ENCODE measurements at regions not wholly inside any gene's neighbourhood (a gene's known extent, or its start where the extent isn't known, plus 50 kb on each side); places are given as distances from the start of the nearest gene placed in this dataset.
"Not testable (repeated sequence)": the region's sequence is repeated elsewhere in the genome, so short reads cannot be mapped to it uniquely, and the experiment has no call there.

DNA sequence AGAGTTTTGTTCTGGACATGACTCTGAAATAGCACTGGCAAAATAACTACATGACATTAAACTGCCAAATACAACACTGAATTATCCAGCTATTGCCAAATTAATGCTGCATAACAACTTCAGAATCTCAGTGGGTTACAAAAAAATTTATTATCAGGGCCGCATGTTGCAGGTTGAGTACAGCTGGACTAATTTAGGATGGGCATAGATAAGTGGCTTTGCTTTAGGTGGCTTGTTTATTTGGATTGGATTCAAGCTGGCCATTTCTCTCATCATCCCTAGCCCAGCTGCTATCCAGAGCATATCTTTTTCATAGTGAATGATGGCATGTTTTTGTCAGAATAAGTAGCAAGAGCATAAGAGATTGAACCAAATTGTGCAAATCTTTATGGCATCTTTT, 1277.1 kb downstream of the REEP3 start:
- Histone ChIP-seq H3K4me3 (ENCODE audit: low read length) (no peak overlapping the region), H3K4me1 (ENCODE audit: control insufficient read depth, insufficient read depth, low read length) (no peaks in the 10 kb centered on the region), H3K27me3 (ENCODE audit: control insufficient read depth, insufficient read depth, low read length, poor library complexity, severe bottlenecking) (no peaks in the 10 kb centered on the region), H3K27ac (ENCODE audit: low read depth, low read length) (no peak overlapping the region), H3K36me3 (ENCODE audit: control insufficient read depth, insufficient read depth, low read length) (no peaks in the 10 kb centered on the region), H3K9ac (ENCODE audit: extremely low read depth, low read length, poor library complexity, severe bottlenecking) (no peak overlapping the region), H3K9me3 (ENCODE audit: control insufficient read depth, low read length) (no peaks in the 10 kb centered on the region)
- H3K27me3 Mint-ChIP-seq (ENCODE audit: insufficient read depth): no peaks in the 10 kb centered on the region
- DNase-seq: no peak
- no peaks in the 10 kb centered on the region for H3K4me1 Mint-ChIP-seq
- 78% methylated on average over 1 of the region's 1 CpG; no CpG with 5 or more reads in 1 of the 2 experiments for WGBS, 2 experiments (ENCODE audit: insufficient coverage in 1 of 2, insufficient read length in 1 of 2)
- TF ChIP-seq, protein P1, sequence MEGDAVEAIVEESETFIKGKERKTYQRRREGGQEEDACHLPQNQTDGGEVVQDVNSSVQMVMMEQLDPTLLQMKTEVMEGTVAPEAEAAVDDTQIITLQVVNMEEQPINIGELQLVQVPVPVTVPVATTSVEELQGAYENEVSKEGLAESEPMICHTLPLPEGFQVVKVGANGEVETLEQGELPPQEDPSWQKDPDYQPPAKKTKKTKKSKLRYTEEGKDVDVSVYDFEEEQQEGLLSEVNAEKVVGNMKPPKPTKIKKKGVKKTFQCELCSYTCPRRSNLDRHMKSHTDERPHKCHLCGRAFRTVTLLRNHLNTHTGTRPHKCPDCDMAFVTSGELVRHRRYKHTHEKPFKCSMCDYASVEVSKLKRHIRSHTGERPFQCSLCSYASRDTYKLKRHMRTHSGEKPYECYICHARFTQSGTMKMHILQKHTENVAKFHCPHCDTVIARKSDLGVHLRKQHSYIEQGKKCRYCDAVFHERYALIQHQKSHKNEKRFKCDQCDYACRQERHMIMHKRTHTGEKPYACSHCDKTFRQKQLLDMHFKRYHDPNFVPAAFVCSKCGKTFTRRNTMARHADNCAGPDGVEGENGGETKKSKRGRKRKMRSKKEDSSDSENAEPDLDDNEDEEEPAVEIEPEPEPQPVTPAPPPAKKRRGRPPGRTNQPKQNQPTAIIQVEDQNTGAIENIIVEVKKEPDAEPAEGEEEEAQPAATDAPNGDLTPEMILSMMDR (conservative IDR thresholded peaks at IDR 0.05): no peak
- no peaks in the 10 kb centered on the region for H3K9me3 Mint-ChIP-seq
- no peak overlapping the region for H3K27ac Mint-ChIP-seq
- no peak overlapping the region for H3K4me3 Mint-ChIP-seq
- H3K36me3 Mint-ChIP-seq (ENCODE audit: low read depth): no peaks in the 10 kb centered on the region

DNA sequence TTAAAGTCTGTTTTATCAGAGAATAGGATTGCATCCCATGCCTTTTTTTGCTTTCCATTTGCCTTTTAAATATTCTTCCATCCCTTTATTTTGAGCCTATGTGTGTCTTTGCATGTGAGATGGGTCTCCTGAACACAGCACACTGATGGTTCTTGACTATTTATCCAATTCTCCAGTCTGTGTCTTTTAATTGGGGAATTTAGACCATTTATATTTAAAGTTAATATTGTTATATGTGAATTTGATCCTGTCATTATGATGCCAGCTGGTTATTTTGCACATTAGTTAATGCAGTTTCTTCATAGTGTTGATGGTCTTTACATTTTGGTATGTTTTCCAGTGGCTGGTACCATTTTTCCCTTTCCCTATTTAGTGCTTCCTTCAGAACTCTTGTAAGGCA, 1287.0 kb downstream of the REEP3 start:
- not testable (repeated sequence) for H3K27me3 ChIP-seq (ENCODE audit: control insufficient read depth, insufficient read depth, low read length, poor library complexity, severe bottlenecking); H3K36me3 Mint-ChIP-seq (ENCODE audit: low read depth); DNase-seq; H3K27ac ChIP-seq (ENCODE audit: low read depth, low read length); H3K4me3 ChIP-seq (ENCODE audit: low read length); H3K4me3 Mint-ChIP-seq; H3K27me3 Mint-ChIP-seq (ENCODE audit: insufficient read depth); H3K36me3 ChIP-seq (ENCODE audit: control insufficient read depth, insufficient read depth, low read length); H3K4me1 Mint-ChIP-seq; H3K4me1 ChIP-seq (ENCODE audit: control insufficient read depth, insufficient read depth, low read length); H3K9ac ChIP-seq (ENCODE audit: extremely low read depth, low read length, poor library complexity, severe bottlenecking); H3K27ac Mint-ChIP-seq
- peaks cover 17% of the 10 kb centered on the region for H3K9me3 Mint-ChIP-seq
- H3K9me3 ChIP-seq (ENCODE audit: control insufficient read depth, low read length): peaks cover 19% of the 10 kb centered on the region

DNA sequence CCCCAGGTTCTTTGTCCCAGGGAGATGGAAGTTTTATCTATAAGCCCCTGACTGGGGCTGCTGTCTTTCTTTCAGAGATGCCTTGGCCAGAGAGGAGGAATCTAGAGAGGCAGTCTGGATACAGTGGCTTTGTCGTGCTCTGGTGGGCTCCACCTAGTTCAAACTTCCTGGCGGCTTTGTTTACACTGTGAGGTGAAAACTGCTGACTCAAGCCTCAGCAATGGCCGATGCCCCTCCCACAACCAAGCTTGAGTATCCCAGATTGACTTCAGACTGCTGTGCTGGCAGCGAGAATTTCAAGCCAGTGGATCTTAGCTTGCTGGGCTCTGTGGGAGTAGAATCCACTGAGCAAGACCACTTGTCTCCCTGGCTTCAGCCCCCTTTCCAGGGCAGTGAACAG, 1288.8 kb downstream of the REEP3 start:
- peak; percentile 77 for DNase-seq
- H3K4me3 ChIP-seq (ENCODE audit: low read length); H3K36me3 Mint-ChIP-seq (ENCODE audit: low read depth); H3K27ac Mint-ChIP-seq; H3K4me3 Mint-ChIP-seq; H3K4me1 Mint-ChIP-seq; H3K4me1 ChIP-seq (ENCODE audit: control insufficient read depth, insufficient read depth, low read length); H3K27ac ChIP-seq (ENCODE audit: low read depth, low read length); H3K9ac ChIP-seq (ENCODE audit: extremely low read depth, low read length, poor library complexity, severe bottlenecking); H3K27me3 ChIP-seq (ENCODE audit: control insufficient read depth, insufficient read depth, low read length, poor library complexity, severe bottlenecking); H3K36me3 ChIP-seq (ENCODE audit: control insufficient read depth, insufficient read depth, low read length); H3K27me3 Mint-ChIP-seq (ENCODE audit: insufficient read depth): not testable (repeated sequence)
- WGBS, 2 experiments (ENCODE audit: insufficient coverage in 1 of 2, insufficient read length in 1 of 2): 81 to 87% methylated on average over 2 to 4 of the region's 4 CpGs
- H3K9me3 ChIP-seq (ENCODE audit: control insufficient read depth, low read length): peaks cover 19% of the 10 kb centered on the region
- H3K9me3 Mint-ChIP-seq: peaks cover 12% of the 10 kb centered on the region

DNA sequence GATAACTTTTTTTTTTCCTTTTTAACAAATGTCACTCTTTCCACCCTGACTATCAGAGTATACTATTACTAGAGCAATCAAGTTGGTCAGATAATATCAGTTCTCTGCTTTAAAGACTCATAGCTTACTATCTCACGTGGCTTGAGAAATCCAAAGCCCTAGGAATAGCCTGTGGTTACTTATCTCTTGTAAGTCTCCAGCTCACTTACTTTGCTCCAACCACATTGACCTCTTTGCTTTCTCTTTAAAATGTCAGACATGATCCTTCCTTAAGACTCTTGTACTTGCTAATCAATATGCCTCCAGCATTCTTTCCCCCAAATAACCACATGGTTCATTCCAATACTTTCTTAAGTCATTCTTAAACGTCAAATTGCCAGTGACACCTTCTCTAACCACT, 1292.2 kb downstream of the REEP3 start:
- Histone ChIP-seq H3K9me3 (ENCODE audit: control insufficient read depth, low read length) (peaks cover 9% of the 10 kb centered on the region), H3K36me3 (ENCODE audit: control insufficient read depth, insufficient read depth, low read length) (no peaks in the 10 kb centered on the region), H3K27me3 (ENCODE audit: control insufficient read depth, insufficient read depth, low read length, poor library complexity, severe bottlenecking) (no peaks in the 10 kb centered on the region), H3K9ac (ENCODE audit: extremely low read depth, low read length, poor library complexity, severe bottlenecking) (no peak overlapping the region), H3K27ac (ENCODE audit: low read depth, low read length) (no peak overlapping the region), H3K4me1 (ENCODE audit: control insufficient read depth, insufficient read depth, low read length) (peaks cover 4% of the 10 kb centered on the region), H3K4me3 (ENCODE audit: low read length) (no peak overlapping the region)
- TF ChIP-seq, protein P1 (conservative IDR thresholded peaks at IDR 0.05): no peak
- 75 to 85% methylated on average over 2 of the region's 2 CpGs for WGBS, 2 experiments (ENCODE audit: insufficient coverage in 1 of 2, insufficient read length in 1 of 2)
- H3K27me3 Mint-ChIP-seq (ENCODE audit: insufficient read depth): no peaks in the 10 kb centered on the region
- peaks cover 3% of the 10 kb centered on the region for H3K36me3 Mint-ChIP-seq (ENCODE audit: low read depth)
- DNase-seq: no peak
- no peak overlapping the region for H3K4me3 Mint-ChIP-seq
- H3K27ac Mint-ChIP-seq: no peak overlapping the region
- peaks cover 2% of the 10 kb centered on the region for H3K4me1 Mint-ChIP-seq
- peaks cover 10% of the 10 kb centered on the region for H3K9me3 Mint-ChIP-seq
